Muscle layer of colon (tissue), 2 donors: ENCODE measurements at regions not wholly inside any gene's neighbourhood (a gene's known extent, or its start where the extent isn't known, plus 50 kb on each side); places are given as distances from the start of the nearest gene placed in this dataset.
"Not testable (repeated sequence)": the region's sequence is repeated elsewhere in the genome, so short reads cannot be mapped to it uniquely, and the experiment has no call there.

Experiments used
- H3K27ac ChIP-seq: one replicate; pipeline ENCODE4 v1.7.0; 2013; ENCODE audit warnings: low read depth, mild to moderate bottlenecking, low read length, moderate library complexity
- H3K27me3 ChIP-seq, 2 donors: one replicate each; pipeline ENCODE4 v1.7.0; 2013; ENCODE audit warnings: low read length in 2 of 2, mild to moderate bottlenecking in 2 of 2; ENCODE audit not compliant: insufficient read depth in 2 of 2, control insufficient read depth in 1 of 2
- H3K36me3 ChIP-seq: one replicate; pipeline ENCODE4 v1.7.0; 2013; ENCODE audit warnings: mild to moderate bottlenecking, low read length; ENCODE audit not compliant: insufficient read depth
- H3K4me1 ChIP-seq: one replicate; pipeline ENCODE4 v1.7.0; 2013; ENCODE audit warnings: mild to moderate bottlenecking, low read length; ENCODE audit not compliant: insufficient read depth
- H3K4me3 ChIP-seq, 2 donors: one replicate each; pipeline ENCODE4 v1.7.0; 2013; ENCODE audit warnings: low read length in 2 of 2, low read depth in 1 of 2, mild to moderate bottlenecking in 1 of 2, moderate library complexity in 1 of 2
- H3K9ac ChIP-seq: one replicate; pipeline ENCODE4 v1.7.0; 2013; ENCODE audit warnings: low read length
- H3K9me3 ChIP-seq: one replicate; pipeline ENCODE4 v1.7.0; 2013; ENCODE audit warnings: mild to moderate bottlenecking, low read length
- donor health status: abdominal sarcoma.
- donor health status: Adenocarcinoma of cecum.

DNA sequence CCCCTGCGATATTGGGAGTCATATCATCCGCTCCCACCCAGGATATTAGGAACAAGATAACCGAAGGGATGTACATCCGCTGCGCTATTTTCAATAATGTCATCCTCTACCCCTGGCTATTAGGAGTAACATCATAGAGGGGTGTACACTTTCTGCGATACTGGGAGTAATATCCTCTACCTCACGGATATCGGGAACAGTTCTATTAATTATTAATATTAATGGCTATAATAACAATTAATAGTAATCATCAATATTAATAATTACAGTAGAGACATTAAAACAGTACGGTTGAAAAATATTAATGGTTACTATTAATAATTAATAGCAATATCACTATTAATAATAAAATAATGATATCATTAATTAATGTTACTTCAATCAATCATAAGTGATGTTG, 90.1 kb downstream of the OTOP1 start:
- not testable (repeated sequence) for H3K4me1 ChIP-seq, H3K27me3 ChIP-seq, H3K36me3 ChIP-seq, H3K9me3 ChIP-seq, H3K4me3 ChIP-seq, H3K9ac ChIP-seq, H3K27ac ChIP-seq
